HL-60 (cell line): ENCODE measurements at regions not wholly inside any gene's neighbourhood (a gene's known extent, or its start where the extent isn't known, plus 50 kb on each side); places are given as distances from the start of the nearest gene placed in this dataset.

Experiments used
- DNase-seq, 2 experiments: peaks; one replicate each; pipeline ENCODE4 v3.0.0-alpha.2; 2010 to 2020; ENCODE audit warnings: low read depth in 1 of 2, low spot score in 1 of 2
- H3K27ac ChIP-seq: fragments of 250-450 bp; sonication (Bioruptor Pico); replicated peaks from 2 replicates; pipeline ENCODE4 v1.5.1; 2020; ENCODE audit warnings: mild to moderate bottlenecking, moderate library complexity
- H3K27me3 ChIP-seq: fragments of 250-450 bp; sonication (Bioruptor Pico); 2 replicates; pipeline ENCODE4 v1.5.1; 2021; ENCODE audit warnings: mild to moderate bottlenecking, moderate library complexity; ENCODE audit not compliant: insufficient read depth, poor library complexity, severe bottlenecking
- H3K4me3 ChIP-seq: replicated peaks from 2 replicates; pipeline ENCODE4 v1.5.1; 2011; ENCODE audit warnings: mild to moderate bottlenecking, control low read depth, low read length; ENCODE audit not compliant: insufficient read depth
- CTCF ChIP-seq: IDR thresholded peaks from one replicate; pipeline ENCODE4 v1.5.1; 2011; ENCODE audit warnings: low read length, control low read depth, inconsistent platforms; ENCODE audit not compliant: insufficient read depth
- GABPA ChIP-seq: IDR thresholded peaks from 2 replicates; pipeline ENCODE4 v1.6.1; 2012; ENCODE audit warnings: low read depth
- POLR2AphosphoS5 ChIP-seq: IDR thresholded peaks from 2 replicates; pipeline ENCODE4 v1.6.1; 2012; ENCODE audit warnings: low read depth
- SPI1 ChIP-seq: IDR thresholded peaks from 2 replicates; pipeline ENCODE4 v1.6.1; 2012; ENCODE audit warnings: low read depth, mild to moderate bottlenecking, borderline replicate concordance
- TF ChIP-seq, protein P1 (sequence below): IDR thresholded peaks from 2 replicates; pipeline ENCODE4 v1.6.1; 2012; ENCODE audit warnings: low read depth; ENCODE audit not compliant: insufficient replicate concordance

DNA sequence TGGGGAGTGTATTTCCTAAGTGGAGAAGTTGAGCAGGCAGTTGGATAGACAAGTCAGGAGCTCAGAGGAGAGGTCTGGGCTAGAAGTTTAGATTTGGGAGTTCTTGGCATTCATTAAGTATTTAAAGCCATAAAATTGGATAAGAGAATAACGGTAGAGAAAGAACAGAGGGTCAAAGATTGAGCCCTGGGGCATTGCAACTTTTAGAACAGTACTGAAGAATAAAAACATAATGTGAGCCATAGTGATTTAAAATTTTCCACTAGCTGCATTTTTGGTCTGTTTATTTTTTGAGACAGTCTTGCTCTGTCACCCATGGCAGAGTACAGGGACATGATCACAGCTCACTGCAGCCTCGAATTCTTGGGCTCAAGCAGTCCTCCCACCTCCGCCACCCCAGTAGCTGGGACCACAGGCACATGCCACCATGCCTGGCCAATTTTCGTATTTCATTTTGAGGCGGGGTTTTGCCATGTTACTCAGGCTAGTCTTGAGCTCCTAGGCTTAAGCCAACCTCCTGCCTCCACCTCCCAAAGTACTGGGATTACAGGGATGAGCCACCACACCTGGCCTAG is 85.9 kb upstream of the SOX13 start:
- Histone ChIP-seq H3K4me3 (no peak overlapping the region), H3K27me3 (no peaks in the 10 kb centered on the region), H3K27ac (no peak overlapping the region)
- no peak for DNase-seq
- TF ChIP-seq SPI1 (no peak), GABPA (no peak)
- TF ChIP-seq, protein P1, sequence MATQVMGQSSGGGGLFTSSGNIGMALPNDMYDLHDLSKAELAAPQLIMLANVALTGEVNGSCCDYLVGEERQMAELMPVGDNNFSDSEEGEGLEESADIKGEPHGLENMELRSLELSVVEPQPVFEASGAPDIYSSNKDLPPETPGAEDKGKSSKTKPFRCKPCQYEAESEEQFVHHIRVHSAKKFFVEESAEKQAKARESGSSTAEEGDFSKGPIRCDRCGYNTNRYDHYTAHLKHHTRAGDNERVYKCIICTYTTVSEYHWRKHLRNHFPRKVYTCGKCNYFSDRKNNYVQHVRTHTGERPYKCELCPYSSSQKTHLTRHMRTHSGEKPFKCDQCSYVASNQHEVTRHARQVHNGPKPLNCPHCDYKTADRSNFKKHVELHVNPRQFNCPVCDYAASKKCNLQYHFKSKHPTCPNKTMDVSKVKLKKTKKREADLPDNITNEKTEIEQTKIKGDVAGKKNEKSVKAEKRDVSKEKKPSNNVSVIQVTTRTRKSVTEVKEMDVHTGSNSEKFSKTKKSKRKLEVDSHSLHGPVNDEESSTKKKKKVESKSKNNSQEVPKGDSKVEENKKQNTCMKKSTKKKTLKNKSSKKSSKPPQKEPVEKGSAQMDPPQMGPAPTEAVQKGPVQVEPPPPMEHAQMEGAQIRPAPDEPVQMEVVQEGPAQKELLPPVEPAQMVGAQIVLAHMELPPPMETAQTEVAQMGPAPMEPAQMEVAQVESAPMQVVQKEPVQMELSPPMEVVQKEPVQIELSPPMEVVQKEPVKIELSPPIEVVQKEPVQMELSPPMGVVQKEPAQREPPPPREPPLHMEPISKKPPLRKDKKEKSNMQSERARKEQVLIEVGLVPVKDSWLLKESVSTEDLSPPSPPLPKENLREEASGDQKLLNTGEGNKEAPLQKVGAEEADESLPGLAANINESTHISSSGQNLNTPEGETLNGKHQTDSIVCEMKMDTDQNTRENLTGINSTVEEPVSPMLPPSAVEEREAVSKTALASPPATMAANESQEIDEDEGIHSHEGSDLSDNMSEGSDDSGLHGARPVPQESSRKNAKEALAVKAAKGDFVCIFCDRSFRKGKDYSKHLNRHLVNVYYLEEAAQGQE, result no peak

DNA sequence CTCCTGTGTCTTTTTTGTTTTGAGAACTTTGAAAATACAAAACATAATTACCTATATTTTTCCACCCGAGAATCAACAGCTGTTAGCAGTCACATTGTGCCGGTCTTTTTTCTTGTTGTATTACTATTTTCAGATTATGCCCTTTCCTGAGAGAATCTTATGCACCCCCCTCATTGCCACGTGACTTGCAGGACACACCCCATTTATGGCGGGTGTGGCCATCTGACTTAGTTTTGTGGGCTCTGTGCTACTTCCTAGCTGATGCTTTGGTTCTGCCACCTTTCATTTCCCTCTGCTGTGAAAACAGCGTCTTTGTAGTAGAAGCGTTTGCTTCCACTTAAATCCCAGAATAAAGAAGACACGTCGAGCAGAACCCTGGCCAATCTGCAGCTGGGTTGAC is 82.8 kb upstream of the SOX13 start:
- TF ChIP-seq, protein P1, result no peak
- TF ChIP-seq CTCF, result no peak
- Histone ChIP-seq H3K27ac (no peak overlapping the region), H3K27me3 (no peaks in the 10 kb centered on the region), H3K4me3 (no peak overlapping the region)
- no peak for DNase-seq

- DNase-seq, result no peak
- Histone ChIP-seq H3K27me3 (no peaks in the 10 kb centered on the region), H3K4me3 (no peak overlapping the region), H3K27ac (no peak overlapping the region)
- TF ChIP-seq CTCF (no peak), SPI1 (no peak), GABPA (no peak), POLR2AphosphoS5 (no peak)
- TF ChIP-seq, protein P1, result no peak
Observed at GRCh38 chr1:203992440-203992839, 80.5 kb upstream of the SOX13 start.

DNA sequence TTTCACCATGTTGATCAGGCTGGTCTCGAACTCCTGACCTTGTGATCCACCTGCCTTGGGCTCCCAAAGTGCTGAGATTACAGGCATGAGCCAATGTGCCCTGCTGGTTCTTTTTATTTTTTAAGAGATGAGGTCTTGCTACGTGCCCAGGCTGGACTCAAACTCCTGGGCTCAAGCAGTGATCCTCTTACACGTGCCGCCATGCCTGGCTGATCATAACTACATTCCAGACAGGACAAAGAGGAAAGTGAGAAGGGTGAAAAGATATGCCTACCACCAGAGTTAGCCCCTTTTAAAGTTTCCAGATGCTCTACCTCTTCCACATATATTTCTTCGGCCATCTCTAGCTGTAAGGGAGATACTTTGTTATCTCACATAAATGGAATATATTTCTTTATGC is 79.7 kb upstream of the SOX13 start:
- Histone ChIP-seq H3K27ac (no peak overlapping the region), H3K27me3 (no peaks in the 10 kb centered on the region), H3K4me3 (no peak overlapping the region)
- TF ChIP-seq, protein P1, result no peak
- TF ChIP-seq POLR2AphosphoS5 (no peak), GABPA (no peak), SPI1 (no peak), CTCF (no peak)
- DNase-seq, result no peak
